ENCODE measurements at regions not wholly inside any gene's neighbourhood (a gene's known extent, or its start where the extent isn't known, plus 50 kb on each side); places are given as distances from the start of the nearest gene placed in this dataset.

GRCh38 chr1:190837888-190838287 is 360.2 kb upstream of the BRINP3 start:
- CTCF ChIA-PET, result no interaction called here
- TF ChIP-seq NFE2L2 (IDR thresholded peaks at IDR 0.05; ENCODE audit: low read depth, low read length) (no peak), CHD1 (IDR thresholded peaks at IDR 0.05; ENCODE audit: low read depth, low read length) (no peak), CTCF (conservative IDR thresholded peaks at IDR 0.05; ENCODE audit: low read depth, low read length) (no peak), SMC3 (IDR thresholded peaks at IDR 0.05; ENCODE audit: low read depth, low read length) (no peak), BHLHE40 (IDR thresholded peaks at IDR 0.05; ENCODE audit: low read depth, low read length) (no peak), RAD21 (IDR thresholded peaks at IDR 0.05; ENCODE audit: low read length) (no peak), POLR2A (IDR thresholded peaks at IDR 0.05; ENCODE audit: low read depth, low read length) (no peak), RCOR1 (IDR thresholded peaks at IDR 0.05; ENCODE audit: insufficient replicate concordance, low read length) (no peak), CEBPB (IDR thresholded peaks at IDR 0.05; ENCODE audit: low read depth, low read length) (no peak)
- TF ChIP-seq, protein P1, sequence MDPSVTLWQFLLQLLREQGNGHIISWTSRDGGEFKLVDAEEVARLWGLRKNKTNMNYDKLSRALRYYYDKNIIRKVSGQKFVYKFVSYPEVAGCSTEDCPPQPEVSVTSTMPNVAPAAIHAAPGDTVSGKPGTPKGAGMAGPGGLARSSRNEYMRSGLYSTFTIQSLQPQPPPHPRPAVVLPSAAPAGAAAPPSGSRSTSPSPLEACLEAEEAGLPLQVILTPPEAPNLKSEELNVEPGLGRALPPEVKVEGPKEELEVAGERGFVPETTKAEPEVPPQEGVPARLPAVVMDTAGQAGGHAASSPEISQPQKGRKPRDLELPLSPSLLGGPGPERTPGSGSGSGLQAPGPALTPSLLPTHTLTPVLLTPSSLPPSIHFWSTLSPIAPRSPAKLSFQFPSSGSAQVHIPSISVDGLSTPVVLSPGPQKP (IDR thresholded peaks at IDR 0.05; ENCODE audit: borderline replicate concordance, low read depth, low read length), result no peak

More at GRCh38 chr1:190837888-190838287, 360.2 kb upstream of the BRINP3 start:
- H3K4me2 ChIP-seq (ENCODE audit: low read depth, low read length), result no peak overlapping the region
- no peak overlapping the region for H3K18ac ChIP-seq (ENCODE audit: low read depth, low read length)
- ATAC-seq (ENCODE audit: low read depth), result no peak
- H2BK120ac ChIP-seq (ENCODE audit: low read depth, low read length), result no peak overlapping the region
- no peaks in the 10 kb centered on the region for H3K36me3 ChIP-seq (ENCODE audit: control insufficient read depth, insufficient read depth, low read length)
- no peak overlapping the region for H2BK15ac ChIP-seq (ENCODE audit: low read depth, low read length)
- POLR2A ChIA-PET (ENCODE audit: unreplicated experiment), result no interaction called here
- H2BK20ac ChIP-seq (ENCODE audit: low read depth, low read length), result no peak overlapping the region
- no peak overlapping the region for H4K91ac ChIP-seq (ENCODE audit: insufficient read depth, low read depth, low read length)
- H3K4me1 ChIP-seq (ENCODE audit: control insufficient read depth, insufficient read depth, low read length), result no peaks in the 10 kb centered on the region
- intact Hi-C loops (cut with micrococcal nuclease) (no loop called here), dilution Hi-C loops (cut with HindIII; ENCODE audit: low sequenced_read_pairs, unreplicated experiment) (no loop called here), in situ Hi-C loops (cut with MboI; ENCODE audit: low sequenced_read_pairs) (no loop called here)
- no TSS peak for BruUV-seq (replicated peaks)
- H2AFZ ChIP-seq (replicated peaks; ENCODE audit: low read length, poor library complexity), result no peak overlapping the region
- H4K5ac ChIP-seq (ENCODE audit: low read depth, low read length), result no peak overlapping the region
- H3K56ac ChIP-seq (ENCODE audit: extremely low read depth, insufficient read depth, low read length), result no peak overlapping the region
- no peak overlapping the region for H3K23ac ChIP-seq (ENCODE audit: low read depth, low read length)
- H2AK5ac ChIP-seq (ENCODE audit: low read depth, low read length), result no peak overlapping the region
- H3K27ac ChIP-seq (ENCODE audit: insufficient read depth, low read length), result no peak overlapping the region
- no peaks in the 10 kb centered on the region for H3K27me3 ChIP-seq (ENCODE audit: control insufficient read depth, insufficient read depth, low read length)
- H3K4me3 ChIP-seq (ENCODE audit: insufficient read depth, low read depth, low read length), result no peak overlapping the region
- no peak for DNase-seq
- no peaks in the 10 kb centered on the region for H3K79me1 ChIP-seq (ENCODE audit: low read depth in 1 of 2, low read length in 2 of 2)
- H4K8ac ChIP-seq (ENCODE audit: low read depth in 2 of 2, low read length in 2 of 2), result no peak overlapping the region
- H4K20me1 ChIP-seq (ENCODE audit: insufficient read depth, low read length), result no peaks in the 10 kb centered on the region
- no peak overlapping the region for H3K14ac ChIP-seq (replicated peaks; ENCODE audit: low read depth, low read length)
- peaks cover 2% of the 10 kb centered on the region; the same call in 1 of the 2 replicates for H3K9me1 ChIP-seq (ENCODE audit: insufficient read depth, low read length)
- no peaks in the 10 kb centered on the region for H3K9me3 ChIP-seq (ENCODE audit: control insufficient read depth, insufficient read depth, low read length)
- H3K9ac ChIP-seq (ENCODE audit: low read depth, low read length), result no peak overlapping the region
- 9 to 100% methylated on average over 1 of the region's 3 CpGs for WGBS, 2 experiments (ENCODE audit: extremely low coverage in 2 of 2, insufficient read length in 1 of 2)
- H2BK5ac ChIP-seq (ENCODE audit: low read depth, low read length, poor library complexity, severe bottlenecking), result no peak overlapping the region
- no peak overlapping the region for H3K4ac ChIP-seq (ENCODE audit: low read depth, low read length)
- no peak overlapping the region for H2AK9ac ChIP-seq (replicated peaks; ENCODE audit: low read depth, low read length, poor library complexity)

Measured in IMR-90 (cell line).